Colonic mucosa (tissue), 4 donors: ENCODE measurements at regions not wholly inside any gene's neighbourhood (a gene's known extent, or its start where the extent isn't known, plus 50 kb on each side); places are given as distances from the start of the nearest gene placed in this dataset.

Experiments used
- DNase-seq: peaks from one replicate; pipeline ENCODE4 v3.0.0-alpha.2; 2020
- H3K27ac ChIP-seq: fragments of 200-600 bp; one replicate; pipeline ENCODE4 v1.8.0; 2021
- H3K27me3 ChIP-seq: fragments of 200-600 bp; one replicate; pipeline ENCODE4 v1.8.0; 2021
- H3K36me3 ChIP-seq: fragments of 200-600 bp; one replicate; pipeline ENCODE4 v1.8.0; 2021
- H3K4me1 ChIP-seq: fragments of 200-600 bp; one replicate; pipeline ENCODE4 v1.8.0; 2021; ENCODE audit warnings: mild to moderate bottlenecking
- H3K4me3 ChIP-seq: fragments of 200-600 bp; one replicate; pipeline ENCODE4 v1.8.0; 2021
- H3K9ac ChIP-seq, 2 donors: one replicate each; pipeline ENCODE4 v1.7.0; 2013; ENCODE audit warnings: control low read depth in 2 of 2, low read depth in 2 of 2, low read length in 2 of 2
- H3K9me3 ChIP-seq: fragments of 200-600 bp; one replicate; pipeline ENCODE4 v1.8.0; 2021
- intact Hi-C: fragments of 100-400 bp; cut with DNase I; formaldehyde crosslinking; loops from one replicate; pipeline ENCODE4 v1.14.1; 2022
- TF ChIP-seq, protein P1 (sequence below): fragments of 200-600 bp; IDR thresholded peaks from one replicate; pipeline ENCODE4 v1.8.0; 2022; ENCODE audit warnings: antibody characterized with exemption, mild to moderate bottlenecking
- donor health status: healthy.
- donor health status: DM: no; HTN: no; CAD: no.
- donor health status: DM: no; HTN: no; CAD: no.

DNA sequence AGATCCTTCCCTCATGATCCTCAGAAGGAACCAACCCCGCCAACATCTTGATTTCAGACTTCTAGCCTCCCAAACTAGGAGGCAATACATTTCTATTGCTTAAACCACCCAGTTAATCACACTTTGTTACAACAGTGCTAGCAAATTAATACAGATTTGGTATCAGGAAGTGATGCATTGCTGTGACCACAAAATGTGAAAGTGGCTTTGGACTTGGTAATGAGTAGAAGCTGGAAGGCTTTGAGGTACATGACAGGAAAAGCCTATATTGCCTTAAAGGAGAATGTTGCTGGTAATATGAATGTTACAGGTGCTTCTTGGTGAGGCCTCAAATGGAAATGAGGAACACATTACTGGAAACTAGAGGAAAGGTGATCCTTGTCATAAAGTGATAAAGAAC lies 260.3 kb downstream of the SATB2 start:
- intact Hi-C loops = no loop called here
- no peak overlapping the region for H3K27ac ChIP-seq
- no peak overlapping the region for H3K4me3 ChIP-seq
- H3K27me3 ChIP-seq = no peaks in the 10 kb centered on the region
- H3K4me1 ChIP-seq = no peaks in the 10 kb centered on the region
- TF ChIP-seq, protein P1, sequence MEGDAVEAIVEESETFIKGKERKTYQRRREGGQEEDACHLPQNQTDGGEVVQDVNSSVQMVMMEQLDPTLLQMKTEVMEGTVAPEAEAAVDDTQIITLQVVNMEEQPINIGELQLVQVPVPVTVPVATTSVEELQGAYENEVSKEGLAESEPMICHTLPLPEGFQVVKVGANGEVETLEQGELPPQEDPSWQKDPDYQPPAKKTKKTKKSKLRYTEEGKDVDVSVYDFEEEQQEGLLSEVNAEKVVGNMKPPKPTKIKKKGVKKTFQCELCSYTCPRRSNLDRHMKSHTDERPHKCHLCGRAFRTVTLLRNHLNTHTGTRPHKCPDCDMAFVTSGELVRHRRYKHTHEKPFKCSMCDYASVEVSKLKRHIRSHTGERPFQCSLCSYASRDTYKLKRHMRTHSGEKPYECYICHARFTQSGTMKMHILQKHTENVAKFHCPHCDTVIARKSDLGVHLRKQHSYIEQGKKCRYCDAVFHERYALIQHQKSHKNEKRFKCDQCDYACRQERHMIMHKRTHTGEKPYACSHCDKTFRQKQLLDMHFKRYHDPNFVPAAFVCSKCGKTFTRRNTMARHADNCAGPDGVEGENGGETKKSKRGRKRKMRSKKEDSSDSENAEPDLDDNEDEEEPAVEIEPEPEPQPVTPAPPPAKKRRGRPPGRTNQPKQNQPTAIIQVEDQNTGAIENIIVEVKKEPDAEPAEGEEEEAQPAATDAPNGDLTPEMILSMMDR = no peak
- H3K9ac ChIP-seq = no peak overlapping the region
- no peaks in the 10 kb centered on the region for H3K9me3 ChIP-seq
- no peak for DNase-seq
- H3K36me3 ChIP-seq = no peaks in the 10 kb centered on the region

DNA sequence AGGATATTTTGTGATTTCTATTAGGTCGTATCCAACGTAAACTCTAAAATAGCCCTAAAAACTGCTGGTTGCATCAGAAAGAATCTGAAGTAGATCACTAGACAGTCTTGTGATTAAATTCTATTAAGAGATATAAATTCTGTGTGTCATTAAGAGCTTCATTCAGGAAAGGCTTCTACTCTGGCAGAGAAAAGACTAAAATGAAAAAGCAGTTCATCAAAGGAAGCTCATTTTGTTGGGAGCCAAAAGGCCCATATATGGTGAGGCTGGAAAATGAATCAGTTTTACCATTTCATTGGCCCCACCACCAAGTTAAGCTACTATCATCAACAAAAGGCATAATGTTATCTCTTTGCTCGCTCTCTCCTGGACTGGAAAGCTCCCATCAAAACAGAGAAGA lies 261.1 kb downstream of the SATB2 start:
- no peak overlapping the region for H3K27ac ChIP-seq
- no peak for DNase-seq
- H3K9me3 ChIP-seq = no peaks in the 10 kb centered on the region
- H3K27me3 ChIP-seq = no peaks in the 10 kb centered on the region
- H3K9ac ChIP-seq = no peak overlapping the region
- H3K4me3 ChIP-seq = no peak overlapping the region
- no peaks in the 10 kb centered on the region for H3K36me3 ChIP-seq
- TF ChIP-seq, protein P1 = no peak
- intact Hi-C loops = no loop called here
- no peaks in the 10 kb centered on the region for H3K4me1 ChIP-seq

DNA sequence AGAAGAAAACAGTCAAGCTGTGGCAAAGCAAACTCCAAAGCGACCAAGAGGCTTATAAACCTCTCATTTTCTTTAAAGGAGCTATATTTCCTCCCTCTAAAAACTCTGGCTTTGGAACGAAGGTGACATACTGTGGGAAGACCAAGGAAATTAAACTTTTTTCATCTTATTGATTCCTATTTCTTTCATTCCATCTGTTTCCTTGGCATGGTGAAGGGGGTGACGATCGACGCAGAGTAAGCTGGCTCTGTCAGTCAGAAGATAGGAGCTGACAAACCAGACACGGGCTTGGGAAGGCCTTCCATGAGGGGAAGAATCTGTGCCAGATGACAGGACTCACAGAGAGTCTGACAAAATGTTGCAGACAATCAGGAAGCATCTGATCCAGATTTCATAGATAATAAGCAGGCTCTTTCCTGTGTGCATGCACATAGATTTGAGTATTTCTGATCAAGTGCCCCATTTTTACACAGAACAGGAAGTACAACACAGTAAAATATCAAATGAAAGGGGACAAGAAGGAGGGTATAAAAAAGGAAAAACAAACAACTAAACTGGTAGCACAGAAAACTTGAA lies 261.7 kb downstream of the SATB2 start:
- Histone ChIP-seq H3K9me3 (no peaks in the 10 kb centered on the region), H3K27me3 (no peaks in the 10 kb centered on the region), H3K36me3 (no peaks in the 10 kb centered on the region), H3K27ac (no peak overlapping the region), H3K9ac (no peak overlapping the region), H3K4me1 (no peaks in the 10 kb centered on the region), H3K4me3 (no peak overlapping the region)
- TF ChIP-seq, protein P1 = no peak
- intact Hi-C loops = no loop called here
- DNase-seq = no peak

DNA sequence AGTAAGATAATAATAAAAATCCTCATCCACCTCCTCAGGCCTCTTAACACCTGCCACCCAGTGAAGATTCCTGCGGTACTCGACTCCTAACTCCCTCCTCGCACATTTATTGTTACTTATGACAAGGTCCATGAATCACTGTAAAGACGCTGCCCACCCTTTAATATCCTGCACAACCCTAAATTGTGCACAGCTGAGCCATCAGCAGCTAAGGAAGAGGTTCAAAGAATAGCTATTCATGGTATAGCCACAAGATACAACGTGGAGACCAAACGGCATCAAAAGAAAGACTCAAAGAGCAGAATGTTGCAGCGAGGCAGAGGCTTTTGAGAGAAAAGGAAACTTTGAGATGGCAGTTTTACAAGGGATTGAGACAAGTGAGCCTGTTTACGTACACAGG lies 266.3 kb downstream of the SATB2 start:
- Histone ChIP-seq H3K27me3 (no peaks in the 10 kb centered on the region), H3K9ac (no peak overlapping the region), H3K4me3 (no peak overlapping the region), H3K27ac (no peak overlapping the region), H3K36me3 (no peaks in the 10 kb centered on the region), H3K4me1 (no peaks in the 10 kb centered on the region), H3K9me3 (no peaks in the 10 kb centered on the region)
- TF ChIP-seq, protein P1 = no peak
- intact Hi-C loops = no loop called here
- no peak for DNase-seq

DNA sequence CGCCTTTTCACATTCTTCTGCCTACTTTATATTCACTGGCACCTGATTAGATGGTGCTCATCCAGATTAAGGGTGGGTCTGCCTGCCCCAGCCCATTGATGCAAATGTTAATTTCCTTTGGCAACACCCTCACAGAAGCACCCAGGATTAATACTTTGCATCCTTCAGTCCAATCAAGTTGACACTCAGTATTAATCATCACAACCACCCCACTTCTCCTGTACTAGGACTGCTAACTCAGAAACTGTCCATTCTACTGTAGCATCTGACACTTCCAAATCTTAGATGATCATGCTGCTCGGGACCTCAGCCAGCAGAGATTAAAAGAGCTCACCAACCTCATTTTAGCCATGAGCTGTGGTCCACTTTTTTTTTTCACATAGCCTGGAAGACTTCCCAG lies 268.5 kb downstream of the SATB2 start:
- no peaks in the 10 kb centered on the region for H3K27me3 ChIP-seq
- TF ChIP-seq, protein P1 = no peak
- intact Hi-C loops = no loop called here
- H3K36me3 ChIP-seq = no peaks in the 10 kb centered on the region
- no peak overlapping the region for H3K9ac ChIP-seq
- no peaks in the 10 kb centered on the region for H3K9me3 ChIP-seq
- no peak overlapping the region for H3K27ac ChIP-seq
- no peak for DNase-seq
- no peaks in the 10 kb centered on the region for H3K4me1 ChIP-seq
- no peak overlapping the region for H3K4me3 ChIP-seq
